ENCODE measurements at regions not wholly inside any gene's neighbourhood (a gene's known extent, or its start where the extent isn't known, plus 50 kb on each side); places are given as distances from the start of the nearest gene placed in this dataset.

- TF ChIP-seq, protein P1, sequence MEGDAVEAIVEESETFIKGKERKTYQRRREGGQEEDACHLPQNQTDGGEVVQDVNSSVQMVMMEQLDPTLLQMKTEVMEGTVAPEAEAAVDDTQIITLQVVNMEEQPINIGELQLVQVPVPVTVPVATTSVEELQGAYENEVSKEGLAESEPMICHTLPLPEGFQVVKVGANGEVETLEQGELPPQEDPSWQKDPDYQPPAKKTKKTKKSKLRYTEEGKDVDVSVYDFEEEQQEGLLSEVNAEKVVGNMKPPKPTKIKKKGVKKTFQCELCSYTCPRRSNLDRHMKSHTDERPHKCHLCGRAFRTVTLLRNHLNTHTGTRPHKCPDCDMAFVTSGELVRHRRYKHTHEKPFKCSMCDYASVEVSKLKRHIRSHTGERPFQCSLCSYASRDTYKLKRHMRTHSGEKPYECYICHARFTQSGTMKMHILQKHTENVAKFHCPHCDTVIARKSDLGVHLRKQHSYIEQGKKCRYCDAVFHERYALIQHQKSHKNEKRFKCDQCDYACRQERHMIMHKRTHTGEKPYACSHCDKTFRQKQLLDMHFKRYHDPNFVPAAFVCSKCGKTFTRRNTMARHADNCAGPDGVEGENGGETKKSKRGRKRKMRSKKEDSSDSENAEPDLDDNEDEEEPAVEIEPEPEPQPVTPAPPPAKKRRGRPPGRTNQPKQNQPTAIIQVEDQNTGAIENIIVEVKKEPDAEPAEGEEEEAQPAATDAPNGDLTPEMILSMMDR (IDR thresholded peaks at IDR 0.05) = no peak
- TF ChIP-seq EZH2 (IDR thresholded peaks at IDR 0.05) (no peak), EZH2phosphoT487 (IDR thresholded peaks at IDR 0.05) (no peak)
These were observed 69.7 kb upstream of the ZBED5 start for GRCh38 chr11:10927538-10927937.
